IPS-20b (cell line): ENCODE measurements at regions not wholly inside any gene's neighbourhood (a gene's known extent, or its start where the extent isn't known, plus 50 kb on each side); places are given as distances from the start of the nearest gene placed in this dataset.
"Not testable (repeated sequence)": the region's sequence is repeated elsewhere in the genome, so short reads cannot be mapped to it uniquely, and the experiment has no call there.

Experiments used
- H3K27ac ChIP-seq: one replicate; pipeline ENCODE4 v1.5.1; 2013; ENCODE audit warnings: low read length
- H3K27me3 ChIP-seq: 2 replicates; pipeline ENCODE4 v1.6.1; 2013; ENCODE audit warnings: mild to moderate bottlenecking, low read length, inconsistent platforms; ENCODE audit not compliant: insufficient read depth
- H3K36me3 ChIP-seq: 2 replicates; pipeline ENCODE4 v1.6.1; 2013; ENCODE audit warnings: low read depth, mild to moderate bottlenecking, inconsistent platforms, low read length, moderate library complexity; ENCODE audit not compliant: insufficient read depth
- H3K4me1 ChIP-seq: 2 replicates; pipeline ENCODE4 v1.6.1; 2013; ENCODE audit warnings: mild to moderate bottlenecking, control low read depth, inconsistent platforms, low read length, moderate library complexity; ENCODE audit not compliant: insufficient read depth
- H3K4me3 ChIP-seq: 2 replicates; pipeline ENCODE4 v1.5.1; 2013; ENCODE audit warnings: mild to moderate bottlenecking, low read length, inconsistent platforms
- H3K9ac ChIP-seq: 2 replicates; pipeline ENCODE4 v1.6.1; 2013; ENCODE audit warnings: low read depth, mild to moderate bottlenecking, inconsistent platforms, low read length, moderate library complexity
- H3K9me3 ChIP-seq: 2 replicates; pipeline ENCODE4 v1.6.1; 2013; ENCODE audit warnings: mild to moderate bottlenecking, low read depth, low read length, inconsistent platforms; ENCODE audit not compliant: insufficient read depth

DNA sequence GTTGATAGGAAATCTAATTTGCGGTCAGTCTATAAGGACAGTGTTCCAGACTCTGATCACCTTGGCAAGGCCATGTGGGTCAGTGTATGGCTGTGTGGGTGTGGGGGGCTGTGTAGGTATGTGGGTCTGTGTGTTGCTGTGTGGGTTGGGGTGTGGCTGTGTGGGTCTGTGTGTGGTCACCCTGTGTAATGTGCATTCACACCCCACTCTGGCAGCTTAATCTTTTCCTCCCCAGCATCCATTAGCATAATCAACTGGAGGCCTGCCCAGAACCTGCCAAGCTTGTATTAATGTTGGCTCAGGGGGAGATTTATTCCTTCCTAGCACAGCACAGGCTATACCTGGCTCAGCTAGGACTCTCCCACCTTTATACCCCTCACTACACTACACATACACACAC lies 203.2 kb downstream of the TUBA3C start:
- H3K27me3 ChIP-seq, result no peaks in the 10 kb centered on the region
- no peak overlapping the region for H3K27ac ChIP-seq
- no peak overlapping the region; the same call in 1 of the 2 replicates for H3K4me3 ChIP-seq
- H3K36me3 ChIP-seq, result no peaks in the 10 kb centered on the region
- H3K9me3 ChIP-seq, result peaks cover 93% of the 10 kb centered on the region
- H3K9ac ChIP-seq, result no peak overlapping the region
- H3K4me1 ChIP-seq, result no peaks in the 10 kb centered on the region

DNA sequence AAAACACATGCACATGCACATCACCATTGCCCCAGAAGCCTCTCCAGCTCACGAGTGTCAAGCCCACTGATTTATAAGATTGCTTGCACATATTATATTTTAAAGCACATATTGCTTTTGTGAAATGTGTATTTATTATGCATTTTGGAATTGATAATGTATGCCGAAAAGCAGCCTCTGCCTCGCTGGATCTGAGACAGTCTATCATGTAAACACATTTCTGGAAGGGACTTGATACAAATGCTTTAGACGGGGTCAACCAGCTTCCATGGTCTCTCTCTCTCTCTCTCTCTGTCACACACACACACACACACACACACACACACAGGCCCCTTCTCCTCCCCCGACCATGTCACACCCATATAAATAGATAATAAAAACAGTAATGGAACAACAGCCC lies 203.8 kb downstream of the TUBA3C start:
- Histone ChIP-seq H3K36me3 (no peaks in the 10 kb centered on the region), H3K9me3 (peaks cover 93% of the 10 kb centered on the region), H3K4me1 (no peaks in the 10 kb centered on the region), H3K27ac (no peak overlapping the region), H3K4me3 (no peak overlapping the region), H3K9ac (no peak overlapping the region), H3K27me3 (no peaks in the 10 kb centered on the region)

DNA sequence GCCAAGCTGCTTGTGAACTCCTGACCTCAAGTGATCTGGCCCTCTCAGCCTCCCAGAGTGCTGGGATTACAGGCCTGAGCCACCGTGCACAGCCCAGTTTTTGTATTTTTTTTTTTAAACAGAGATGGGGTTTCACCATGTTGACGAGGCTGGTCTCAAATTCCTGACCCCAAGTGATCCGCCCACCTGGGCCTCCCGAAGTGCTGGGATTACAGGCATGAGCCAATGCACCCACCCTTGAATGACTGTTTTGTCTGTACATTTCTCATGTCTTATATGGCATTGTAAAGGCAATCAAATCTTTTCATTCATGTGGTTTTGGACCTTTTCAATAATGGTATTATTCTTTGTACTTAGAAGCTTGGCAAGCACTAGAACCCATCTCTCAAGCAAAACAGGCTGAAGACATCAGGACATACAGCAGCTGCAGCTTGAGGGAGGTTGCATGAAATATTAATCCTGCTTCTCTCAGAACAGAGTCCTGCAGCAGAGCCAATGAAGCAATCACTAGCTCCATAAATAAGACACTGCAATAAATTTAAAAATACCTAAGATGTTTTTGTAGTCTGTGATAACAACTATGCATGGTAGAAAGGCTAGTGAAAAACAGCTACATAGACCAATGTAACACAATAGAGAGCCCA lies 209.9 kb downstream of the TUBA3C start:
- Histone ChIP-seq H3K27me3 (no peaks in the 10 kb centered on the region), H3K36me3 (no peaks in the 10 kb centered on the region), H3K27ac (no peak overlapping the region), H3K4me3 (no peak overlapping the region), H3K9ac (no peak overlapping the region), H3K9me3 (peaks cover 96% of the 10 kb centered on the region), H3K4me1 (no peaks in the 10 kb centered on the region)

DNA sequence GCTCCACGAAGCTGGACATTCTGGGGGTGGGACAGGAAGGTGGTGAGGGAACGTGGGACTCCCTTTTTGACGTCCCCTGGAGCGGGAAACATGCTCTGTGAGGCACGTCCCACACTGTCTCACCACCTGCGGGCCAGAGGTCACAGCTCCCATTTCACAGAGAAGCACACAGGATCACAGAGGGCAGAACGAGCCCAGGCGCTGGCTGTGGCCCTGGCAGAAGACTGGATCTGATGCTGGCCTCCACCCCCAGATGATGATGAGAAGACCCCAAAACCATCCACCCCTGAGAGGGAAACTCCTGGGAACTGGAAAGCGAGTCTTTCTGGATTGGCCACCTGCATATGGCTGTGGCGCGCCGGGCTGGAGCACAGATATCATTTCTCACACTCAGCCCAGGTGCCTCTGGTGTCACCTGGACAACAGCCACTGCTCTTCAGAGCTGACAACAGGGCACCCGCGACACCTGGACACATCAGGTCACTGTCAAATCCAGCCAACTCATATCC lies 216.2 kb downstream of the TUBA3C start:
- Histone ChIP-seq H3K4me3 (no peak overlapping the region), H3K4me1 (no peaks in the 10 kb centered on the region), H3K36me3 (no peaks in the 10 kb centered on the region), H3K27ac (no peak overlapping the region), H3K9me3 (peaks cover 96% of the 10 kb centered on the region), H3K9ac (no peak overlapping the region), H3K27me3 (no peaks in the 10 kb centered on the region)

DNA sequence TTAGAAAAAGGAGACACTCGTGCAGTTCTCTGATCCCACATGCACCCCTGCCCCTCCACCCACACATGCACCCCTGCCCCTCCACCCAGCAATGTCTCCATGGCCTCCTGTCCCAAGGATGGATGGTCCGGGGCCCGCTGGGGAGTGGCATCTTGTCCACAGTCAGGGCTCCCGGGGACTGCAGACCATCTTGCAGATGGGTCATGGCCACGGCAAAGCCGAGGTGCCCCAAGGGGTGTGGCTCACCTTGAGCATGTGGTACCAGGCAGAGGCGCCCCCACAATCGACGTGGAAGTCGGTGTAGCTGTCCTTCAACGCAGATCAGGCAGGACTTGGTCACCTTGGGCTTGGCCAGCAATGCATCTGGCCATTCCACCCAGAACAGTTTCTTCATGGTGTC lies 216.7 kb downstream of the TUBA3C start:
- Histone ChIP-seq H3K27ac (no peak overlapping the region), H3K36me3 (no peaks in the 10 kb centered on the region), H3K9me3 (peaks cover 96% of the 10 kb centered on the region), H3K4me1 (no peaks in the 10 kb centered on the region), H3K4me3 (no peak overlapping the region), H3K9ac (no peak overlapping the region), H3K27me3 (no peaks in the 10 kb centered on the region)

DNA sequence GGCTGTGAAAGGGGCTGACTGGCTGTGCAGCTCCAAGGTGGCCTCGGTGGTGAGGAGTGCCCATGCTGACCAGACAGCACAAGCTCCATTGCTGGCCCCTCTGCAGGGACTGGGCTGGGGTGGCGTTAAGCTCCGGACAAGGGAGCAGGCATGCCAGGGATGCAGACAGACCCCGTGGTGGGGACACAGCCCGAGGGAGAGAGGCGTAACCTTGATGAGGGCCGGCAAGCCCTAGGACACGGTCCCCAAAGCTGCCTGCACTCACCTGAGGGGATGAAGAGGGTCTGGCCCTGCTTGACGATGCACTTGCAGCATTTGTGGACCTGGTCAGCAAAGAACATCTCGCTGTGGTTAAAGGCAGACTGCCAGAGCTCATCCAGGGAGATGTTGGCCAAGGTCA lies 217.9 kb downstream of the TUBA3C start:
- H3K4me1 ChIP-seq, H3K4me3 ChIP-seq, H3K9ac ChIP-seq, H3K36me3 ChIP-seq, H3K27ac ChIP-seq, H3K27me3 ChIP-seq: not testable (repeated sequence)
- H3K9me3 ChIP-seq, result peaks cover 96% of the 10 kb centered on the region

DNA sequence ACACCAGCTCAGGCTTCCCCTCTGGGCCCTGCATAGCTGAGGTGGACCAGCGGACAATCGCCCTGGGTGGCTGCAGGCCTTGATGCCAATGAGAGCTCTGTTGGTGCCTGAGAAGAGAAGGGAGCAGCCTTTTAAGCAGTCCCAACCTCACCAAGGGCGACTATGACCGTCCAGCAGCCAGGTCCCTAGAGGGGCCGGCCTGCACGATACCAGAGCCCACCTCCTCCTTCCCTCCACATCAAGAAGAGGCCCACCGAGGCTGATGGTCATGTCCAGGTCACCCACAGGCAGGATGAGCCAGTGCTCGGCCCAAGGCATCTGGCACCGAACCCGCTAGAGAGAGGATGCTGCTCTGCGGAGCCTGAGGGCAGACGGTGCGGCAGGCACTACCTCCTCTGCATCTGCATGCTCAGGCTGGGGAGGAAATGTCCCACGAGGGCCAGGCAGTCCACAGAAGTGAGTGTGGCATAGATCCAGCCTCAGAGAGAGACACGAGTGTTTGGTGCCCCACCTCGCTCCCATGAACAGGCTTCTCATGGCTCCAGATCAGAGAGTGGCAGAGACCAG lies 219.4 kb downstream of the TUBA3C start:
- H3K9ac ChIP-seq, result no peak overlapping the region
- H3K27ac ChIP-seq, result no peak overlapping the region
- no peaks in the 10 kb centered on the region for H3K36me3 ChIP-seq
- H3K27me3 ChIP-seq, result no peaks in the 10 kb centered on the region
- H3K4me3 ChIP-seq, result no peak overlapping the region
- peaks cover 96% of the 10 kb centered on the region for H3K9me3 ChIP-seq
- no peaks in the 10 kb centered on the region for H3K4me1 ChIP-seq

DNA sequence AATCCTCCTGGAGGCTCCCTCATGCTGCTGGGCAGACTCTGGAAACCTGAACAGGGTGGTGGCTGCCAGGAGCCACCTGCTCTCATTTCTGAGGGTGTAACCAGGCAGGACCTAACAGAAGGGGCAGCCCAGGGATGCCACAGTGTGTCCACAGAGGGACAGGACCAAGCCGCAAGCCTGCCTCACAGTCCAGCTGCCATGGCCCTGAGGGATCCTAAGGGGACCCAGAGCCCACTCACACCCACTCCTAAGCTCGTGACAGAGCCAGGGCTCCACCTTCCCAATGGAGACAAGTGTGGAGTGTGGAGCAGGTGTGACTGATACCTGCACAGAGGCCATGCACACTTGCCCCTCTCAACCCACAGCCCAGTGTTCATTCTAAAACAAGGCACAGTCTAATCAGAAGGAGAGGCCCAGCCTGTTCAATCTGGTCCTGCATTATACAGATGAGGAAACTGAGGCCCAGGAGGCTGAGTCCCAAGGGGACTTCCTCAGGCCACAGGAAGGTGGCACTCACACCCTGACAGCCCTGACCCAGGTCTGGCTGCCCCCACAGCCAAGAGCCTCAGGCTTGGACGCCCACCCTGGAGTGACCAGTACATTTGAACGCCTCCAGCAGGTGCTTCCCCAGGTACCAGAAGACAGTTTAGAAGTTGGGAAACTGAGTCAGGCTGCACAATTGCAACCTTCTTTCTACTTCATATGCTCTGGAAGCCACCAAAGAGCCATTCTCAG lies 220.1 kb downstream of the TUBA3C start:
- Histone ChIP-seq H3K27ac (no peak overlapping the region), H3K36me3 (no peaks in the 10 kb centered on the region), H3K9me3 (peaks cover 98% of the 10 kb centered on the region), H3K4me1 (no peaks in the 10 kb centered on the region), H3K4me3 (no peak overlapping the region), H3K9ac (no peak overlapping the region), H3K27me3 (no peaks in the 10 kb centered on the region)

DNA sequence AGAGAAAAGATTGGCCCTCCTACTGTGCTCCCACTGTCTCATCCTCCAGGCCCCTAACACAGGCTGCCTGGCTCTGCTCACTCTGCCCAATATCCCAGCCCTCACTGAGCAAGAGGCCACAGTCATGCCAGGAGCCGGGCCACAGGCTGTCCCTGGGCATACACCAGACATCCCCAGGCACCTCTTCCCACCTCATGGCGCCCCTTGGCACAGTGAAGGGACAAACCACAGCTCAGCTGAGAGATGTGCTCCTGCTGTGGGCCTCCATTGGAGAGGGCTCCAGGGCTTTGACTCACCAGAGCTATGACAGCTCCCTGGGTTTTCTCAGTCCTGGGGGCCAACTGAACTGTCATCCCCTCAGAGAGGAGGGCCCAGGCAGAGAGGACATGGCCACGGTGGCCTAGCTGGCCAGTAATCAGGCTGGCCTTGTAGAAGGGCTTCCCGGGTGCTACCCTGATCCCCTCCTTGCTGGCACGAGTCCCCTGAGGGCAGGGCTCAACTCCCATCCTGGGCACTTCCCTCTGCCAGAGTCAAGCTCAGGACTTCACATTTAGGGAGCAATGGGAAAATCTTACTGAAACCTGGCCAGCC lies 220.9 kb downstream of the TUBA3C start:
- Histone ChIP-seq H3K27ac (no peak overlapping the region), H3K4me1 (no peaks in the 10 kb centered on the region), H3K36me3 (no peaks in the 10 kb centered on the region), H3K9me3 (peaks cover 98% of the 10 kb centered on the region), H3K9ac (no peak overlapping the region), H3K4me3 (no peak overlapping the region), H3K27me3 (no peaks in the 10 kb centered on the region)

DNA sequence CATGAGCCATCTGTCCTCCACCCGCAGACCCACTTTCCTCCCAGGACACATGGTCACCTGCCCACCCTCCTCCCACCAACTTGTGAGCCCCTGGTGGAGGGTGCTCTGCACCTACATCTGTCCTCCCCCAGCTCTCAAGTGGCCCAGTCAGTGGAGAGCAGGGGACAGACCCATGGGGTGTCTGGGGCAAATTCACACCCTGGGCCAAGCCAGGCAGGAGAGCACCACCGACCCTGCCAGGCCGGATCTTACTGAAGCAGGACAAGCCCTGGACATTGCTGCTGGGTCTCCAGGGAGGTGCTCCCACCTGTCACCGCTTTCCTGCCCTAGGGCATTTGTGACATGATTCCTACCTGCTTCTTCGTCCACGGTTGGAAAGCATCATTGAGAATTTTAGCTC lies 221.6 kb downstream of the TUBA3C start:
- Histone ChIP-seq H3K4me1 (no peaks in the 10 kb centered on the region), H3K9me3 (peaks cover 99% of the 10 kb centered on the region), H3K36me3 (no peaks in the 10 kb centered on the region), H3K27ac (no peak overlapping the region), H3K4me3 (no peak overlapping the region), H3K27me3 (no peaks in the 10 kb centered on the region), H3K9ac (no peak overlapping the region)

DNA sequence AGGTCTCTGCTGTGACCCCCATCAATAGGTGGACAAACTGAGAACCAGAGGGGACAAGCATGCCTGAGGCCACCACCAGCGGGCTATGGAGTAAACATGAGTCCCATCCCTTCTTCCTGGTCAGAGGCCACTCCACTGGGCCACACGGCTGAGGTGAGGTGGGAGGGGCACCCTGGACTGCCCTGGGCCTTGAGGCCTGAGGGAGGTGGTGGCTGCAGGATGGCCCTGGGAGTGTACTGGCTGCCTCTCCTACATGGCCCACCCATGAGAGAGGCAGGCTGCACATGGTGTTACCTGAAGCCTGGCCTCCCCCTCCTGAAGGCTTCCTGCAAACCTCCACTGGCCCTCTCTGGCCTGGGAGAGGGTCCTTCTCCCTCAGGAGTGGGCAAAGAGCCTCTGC lies 222.4 kb downstream of the TUBA3C start:
- H3K4me3 ChIP-seq, result no peak overlapping the region
- no peaks in the 10 kb centered on the region for H3K27me3 ChIP-seq
- no peaks in the 10 kb centered on the region for H3K4me1 ChIP-seq
- H3K27ac ChIP-seq, result no peak overlapping the region
- H3K9me3 ChIP-seq, result peaks cover 99% of the 10 kb centered on the region
- H3K36me3 ChIP-seq, result no peaks in the 10 kb centered on the region
- H3K9ac ChIP-seq, result no peak overlapping the region
